HG03432 (cell line): ENCODE measurements at regions not wholly inside any gene's neighbourhood (a gene's known extent, or its start where the extent isn't known, plus 50 kb on each side); places are given as distances from the start of the nearest gene placed in this dataset.

Experiments
- ATAC-seq: cut with Tn5 transposase; IDR thresholded peaks from one replicate; pipeline ENCODE4 v1.9.1; 2021; ENCODE audit warnings: mild to moderate bottlenecking, moderate library complexity; ENCODE audit not compliant: unreplicated experiment

GRCh38 chr2:137823196-137823595 is 141.1 kb upstream of the HNMT start:
- ATAC-seq, result no peak

- ATAC-seq, result no peak
Measured at GRCh38 chr2:137824501-137824900, 139.8 kb upstream of the HNMT start.

- ATAC-seq, result peak; percentile 99
Measured at GRCh38 chr2:137826373-137827372, 137.6 kb upstream of the HNMT start.

- ATAC-seq, result no peak
Measured at GRCh38 chr2:137828624-137829023, 135.6 kb upstream of the HNMT start.

- no peak for ATAC-seq
Measured at GRCh38 chr2:137829251-137829650, 135.0 kb upstream of the HNMT start.

- ATAC-seq, result no peak
Measured at GRCh38 chr2:137834760-137835379, 129.4 kb upstream of the HNMT start.

GRCh38 chr2:137836671-137837070 is 127.6 kb upstream of the HNMT start:
- no peak for ATAC-seq

- ATAC-seq, result no peak
Measured at GRCh38 chr2:137837830-137838229, 126.4 kb upstream of the HNMT start.

GRCh38 chr2:137838255-137839092 is 125.8 kb upstream of the HNMT start:
- peak; percentile 84 for ATAC-seq

GRCh38 chr2:137842430-137842829 is 121.8 kb upstream of the HNMT start:
- ATAC-seq, result no peak

GRCh38 chr2:137842952-137843351 is 121.3 kb upstream of the HNMT start:
- ATAC-seq, result no peak

GRCh38 chr2:137845422-137845821 is 118.9 kb upstream of the HNMT start:
- no peak for ATAC-seq

GRCh38 chr2:137846993-137847392 is 117.3 kb upstream of the HNMT start:
- ATAC-seq, result no peak

- no peak for ATAC-seq
Measured at GRCh38 chr2:137847443-137847842, 116.8 kb upstream of the HNMT start.

- ATAC-seq, result no peak
Measured at GRCh38 chr2:137857881-137858280, 106.4 kb upstream of the HNMT start.

- peak; percentile 39 for ATAC-seq
Measured at GRCh38 chr2:137862651-137863050, 101.6 kb upstream of the HNMT start.

GRCh38 chr2:137865954-137866540 is 98.2 kb upstream of the HNMT start:
- ATAC-seq, result peak; percentile 62

- ATAC-seq, result peak; percentile 86
Measured at GRCh38 chr2:137870682-137871081, 93.6 kb upstream of the HNMT start.

GRCh38 chr2:137872577-137872976 is 91.7 kb upstream of the HNMT start:
- peak; percentile 55 for ATAC-seq

- no peak for ATAC-seq
Measured at GRCh38 chr2:137873536-137874244, 90.6 kb upstream of the HNMT start.
